ENCODE measurements at regions not wholly inside any gene's neighbourhood (a gene's known extent, or its start where the extent isn't known, plus 50 kb on each side); places are given as distances from the start of the nearest gene placed in this dataset.

GRCh38 chr17:72512649-72513556 is 392.1 kb downstream of the SOX9 start:
- no peak for DNase-seq (ENCODE audit: low read depth, low spot score)
- ChIA-PET CTCF (interaction anchor here (0.8 to 1.7 kb wide), 3 partner anchors 44 to 393 kb away, joined by 3 to 5 read pairs (median 3); no protein-coding TSS in a partner anchor), POLR2A (interaction anchor here (1.0 kb wide), 1 partner anchor 174 kb away, joined by 3 read pairs; no protein-coding TSS in a partner anchor)
- H3K4me3 ChIP-seq (ENCODE audit: low read depth, low read length), result no peak overlapping the region
- TF ChIP-seq CTCF (IDR thresholded peaks at IDR 0.05; ENCODE audit: insufficient read depth, low read length, missing control alignments), result no peak

- DNase-seq (ENCODE audit: low read depth, low spot score), result no peak
- ChIA-PET CTCF (interaction anchor here (1.1 kb wide), 1 partner anchor 9 kb away, joined by 3 read pairs; no protein-coding TSS in a partner anchor), POLR2A (interaction anchor here (1.0 kb wide), 1 partner anchor 175 kb away, joined by 3 read pairs; no protein-coding TSS in a partner anchor)
- TF ChIP-seq CTCF (IDR thresholded peaks at IDR 0.05; ENCODE audit: insufficient read depth, low read length, missing control alignments), result no peak
- no peak overlapping the region for H3K4me3 ChIP-seq (ENCODE audit: low read depth, low read length)
These were observed 393.6 kb downstream of the SOX9 start for GRCh38 chr17:72514321-72514861.

- ChIA-PET POLR2A (interaction anchor here (0.6 kb wide), 1 partner anchor 394 kb away, joined by 3 read pairs; the partner anchor contains the start of gene SOX9), CTCF (interaction anchor here (1.1 kb wide), 1 partner anchor 9 kb away, joined by 3 read pairs; no protein-coding TSS in a partner anchor)
- H3K4me3 ChIP-seq (ENCODE audit: low read depth, low read length), result no peak overlapping the region; the same call in 1 of the 2 replicates
- DNase-seq (ENCODE audit: low read depth, low spot score), result no peak
- TF ChIP-seq CTCF (IDR thresholded peaks at IDR 0.05; ENCODE audit: insufficient read depth, low read length, missing control alignments), result no peak
These were observed 394.1 kb downstream of the SOX9 start for GRCh38 chr17:72514891-72515290.

- H3K4me3 ChIP-seq (ENCODE audit: low read depth, low read length), result no peak overlapping the region
- ChIA-PET POLR2A (interaction anchor here (0.6 kb wide), 1 partner anchor 395 kb away, joined by 3 read pairs; the partner anchor contains the start of gene SOX9), CTCF (no interaction called here)
- no peak for TF ChIP-seq CTCF (IDR thresholded peaks at IDR 0.05; ENCODE audit: insufficient read depth, low read length, missing control alignments)
- DNase-seq (ENCODE audit: low read depth, low spot score), result no peak
These were observed 394.7 kb downstream of the SOX9 start for GRCh38 chr17:72515291-72516065.

GRCh38 chr17:72516772-72517399 is 396.1 kb downstream of the SOX9 start:
- TF ChIP-seq CTCF (IDR thresholded peaks at IDR 0.05; ENCODE audit: insufficient read depth, low read length, missing control alignments), result no peak
- ChIA-PET CTCF (interaction anchor here (1.0 kb wide), 1 partner anchor 23 kb away, joined by 3 read pairs; no protein-coding TSS in a partner anchor), POLR2A (no interaction called here)
- H3K4me3 ChIP-seq (ENCODE audit: low read depth, low read length), result no peak overlapping the region
- no peak for DNase-seq (ENCODE audit: low read depth, low spot score)
